SK-N-MC (cell line): ENCODE measurements at regions not wholly inside any gene's neighbourhood (a gene's known extent, or its start where the extent isn't known, plus 50 kb on each side); places are given as distances from the start of the nearest gene placed in this dataset.

Experiments used
- EZH2 ChIP-seq: fragments of 200-600 bp; sonication (generic); IDR thresholded peaks from one replicate; pipeline ENCODE4 v1.6.1; 2017; ENCODE audit warnings: antibody characterized with exemption
- POLR2AphosphoS5 ChIP-seq: IDR thresholded peaks from 2 replicates; pipeline ENCODE4 v1.6.1; 2012; ENCODE audit warnings: mild to moderate bottlenecking, low read depth, low read length, borderline replicate concordance

GRCh38 chr6:14306151-14306906, 188.8 kb downstream of the CD83 start:
- TF ChIP-seq POLR2AphosphoS5, result no peak; the same call in 1 of the 2 replicates
- no peak for TF ChIP-seq EZH2
